Loucy (cell line): ENCODE measurements at regions not wholly inside any gene's neighbourhood (a gene's known extent, or its start where the extent isn't known, plus 50 kb on each side); places are given as distances from the start of the nearest gene placed in this dataset.

ENCODE experiments used
- H2AFZ ChIP-seq: fragments of 200-600 bp; sonication (generic); 2 replicates; pipeline ENCODE4 v1.6.0; 2016; ENCODE audit warnings: antibody characterized with exemption, mild to moderate bottlenecking, low read length, moderate library complexity
- H3F3A ChIP-seq: fragments of 200-600 bp; 2 replicates; pipeline ENCODE4 v1.6.0; 2016; ENCODE audit warnings: antibody characterized with exemption, low read depth, mild to moderate bottlenecking
- H3K27me3 ChIP-seq: fragments of 200-600 bp; sonication (generic); 2 replicates; pipeline ENCODE4 v1.6.1; 2014; ENCODE audit warnings: low read length, mild to moderate bottlenecking; ENCODE audit not compliant: insufficient read depth, poor library complexity, severe bottlenecking
- H3K36me3 ChIP-seq: fragments of 200-600 bp; sonication (generic); 2 replicates; pipeline ENCODE4 v1.6.1; 2016; ENCODE audit warnings: low read length; ENCODE audit not compliant: insufficient read depth
- H3K4me1 ChIP-seq: fragments of 200-600 bp; sonication (generic); 2 replicates; pipeline ENCODE4 v1.5.1; 2014; ENCODE audit warnings: low read length, mild to moderate bottlenecking; ENCODE audit not compliant: insufficient read depth, poor library complexity, severe bottlenecking
- H3K4me2 ChIP-seq: fragments of 200-600 bp; sonication (generic); 2 replicates; pipeline ENCODE4 v1.6.0; 2014; ENCODE audit warnings: antibody characterized with exemption, low read length, low read depth, mild to moderate bottlenecking; ENCODE audit not compliant: poor library complexity, severe bottlenecking
- H3K4me3 ChIP-seq: fragments of 200-600 bp; sonication (generic); 2 replicates; pipeline ENCODE4 v1.5.1; 2014; ENCODE audit warnings: low read length, mild to moderate bottlenecking, mixed read lengths; ENCODE audit not compliant: poor library complexity, severe bottlenecking
- H3K79me2 ChIP-seq: fragments of 200-600 bp; sonication (generic); 2 replicates; pipeline ENCODE4 v1.6.1; 2014; ENCODE audit warnings: low read length; ENCODE audit not compliant: insufficient read depth
- H3K9ac ChIP-seq: fragments of 200-600 bp; sonication (generic); 2 replicates; pipeline ENCODE4 v1.6.0; 2014; ENCODE audit warnings: mild to moderate bottlenecking, low read depth, low read length, moderate library complexity; ENCODE audit not compliant: poor library complexity, severe bottlenecking
- H3K9me2 ChIP-seq: fragments of 200-600 bp; sonication (generic); replicated peaks from 2 replicates; pipeline ENCODE4 v1.6.1; 2016; ENCODE audit warnings: low read depth, low read length, mixed read lengths
- H3K9me3 ChIP-seq: fragments of 200-600 bp; sonication (generic); 2 replicates; pipeline ENCODE4 v1.6.1; 2014; ENCODE audit warnings: mild to moderate bottlenecking, antibody characterized with exemption, low read length, low read depth; ENCODE audit not compliant: insufficient read depth
- H4K20me1 ChIP-seq: fragments of 200-600 bp; sonication (generic); 2 replicates; pipeline ENCODE4 v1.6.0; 2014; ENCODE audit warnings: antibody characterized with exemption, low read length, mild to moderate bottlenecking; ENCODE audit not compliant: insufficient read depth, poor library complexity, severe bottlenecking
- EZH2phosphoT487 ChIP-seq: fragments of 200-600 bp; IDR thresholded peaks from 2 replicates; pipeline ENCODE4 v1.6.1; 2018; ENCODE audit warnings: antibody characterized with exemption, mild to moderate bottlenecking, moderate library complexity, borderline replicate concordance
- TF ChIP-seq, protein P1 (sequence below): fragments of 200-600 bp; sonication (generic); conservative IDR thresholded peaks from 2 replicates; pipeline ENCODE4 v1.5.1; 2014; ENCODE audit warnings: mild to moderate bottlenecking, antibody characterized with exemption, low read length

DNA sequence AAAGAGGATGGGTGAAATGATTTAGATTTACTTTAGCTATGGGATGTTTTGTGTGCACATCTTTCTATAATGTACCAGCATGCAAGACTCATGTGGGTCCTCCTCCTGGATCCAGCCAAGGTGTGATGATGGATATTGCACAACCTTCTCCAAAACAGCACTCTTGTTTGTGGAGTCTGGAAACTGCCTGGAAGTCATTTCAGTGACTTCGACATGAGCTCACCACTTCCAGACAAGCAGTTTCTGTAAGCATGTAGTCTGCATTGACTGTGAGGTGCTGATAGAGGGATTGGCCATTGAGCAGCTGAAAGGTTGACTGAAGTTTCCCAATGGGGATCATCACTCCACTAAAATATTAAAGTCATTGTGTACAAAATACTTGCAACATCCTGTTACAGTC is 154.0 kb downstream of the TRIB2 start:
- Histone ChIP-seq H3F3A (no peaks in the 10 kb centered on the region), H3K4me3 (no peak overlapping the region), H2AFZ (no peak overlapping the region), H3K79me2 (no peaks in the 10 kb centered on the region), H3K4me1 (no peaks in the 10 kb centered on the region), H3K9me2 (no peaks in the 10 kb centered on the region), H3K36me3 (no peaks in the 10 kb centered on the region), H3K9me3 (no peaks in the 10 kb centered on the region), H3K4me2 (no peak overlapping the region), H3K9ac (no peak overlapping the region), H3K27me3 (peaks cover 22% of the 10 kb centered on the region), H4K20me1 (no peaks in the 10 kb centered on the region)
- no peak for TF ChIP-seq EZH2phosphoT487
- TF ChIP-seq, protein P1, sequence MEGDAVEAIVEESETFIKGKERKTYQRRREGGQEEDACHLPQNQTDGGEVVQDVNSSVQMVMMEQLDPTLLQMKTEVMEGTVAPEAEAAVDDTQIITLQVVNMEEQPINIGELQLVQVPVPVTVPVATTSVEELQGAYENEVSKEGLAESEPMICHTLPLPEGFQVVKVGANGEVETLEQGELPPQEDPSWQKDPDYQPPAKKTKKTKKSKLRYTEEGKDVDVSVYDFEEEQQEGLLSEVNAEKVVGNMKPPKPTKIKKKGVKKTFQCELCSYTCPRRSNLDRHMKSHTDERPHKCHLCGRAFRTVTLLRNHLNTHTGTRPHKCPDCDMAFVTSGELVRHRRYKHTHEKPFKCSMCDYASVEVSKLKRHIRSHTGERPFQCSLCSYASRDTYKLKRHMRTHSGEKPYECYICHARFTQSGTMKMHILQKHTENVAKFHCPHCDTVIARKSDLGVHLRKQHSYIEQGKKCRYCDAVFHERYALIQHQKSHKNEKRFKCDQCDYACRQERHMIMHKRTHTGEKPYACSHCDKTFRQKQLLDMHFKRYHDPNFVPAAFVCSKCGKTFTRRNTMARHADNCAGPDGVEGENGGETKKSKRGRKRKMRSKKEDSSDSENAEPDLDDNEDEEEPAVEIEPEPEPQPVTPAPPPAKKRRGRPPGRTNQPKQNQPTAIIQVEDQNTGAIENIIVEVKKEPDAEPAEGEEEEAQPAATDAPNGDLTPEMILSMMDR, result no peak

DNA sequence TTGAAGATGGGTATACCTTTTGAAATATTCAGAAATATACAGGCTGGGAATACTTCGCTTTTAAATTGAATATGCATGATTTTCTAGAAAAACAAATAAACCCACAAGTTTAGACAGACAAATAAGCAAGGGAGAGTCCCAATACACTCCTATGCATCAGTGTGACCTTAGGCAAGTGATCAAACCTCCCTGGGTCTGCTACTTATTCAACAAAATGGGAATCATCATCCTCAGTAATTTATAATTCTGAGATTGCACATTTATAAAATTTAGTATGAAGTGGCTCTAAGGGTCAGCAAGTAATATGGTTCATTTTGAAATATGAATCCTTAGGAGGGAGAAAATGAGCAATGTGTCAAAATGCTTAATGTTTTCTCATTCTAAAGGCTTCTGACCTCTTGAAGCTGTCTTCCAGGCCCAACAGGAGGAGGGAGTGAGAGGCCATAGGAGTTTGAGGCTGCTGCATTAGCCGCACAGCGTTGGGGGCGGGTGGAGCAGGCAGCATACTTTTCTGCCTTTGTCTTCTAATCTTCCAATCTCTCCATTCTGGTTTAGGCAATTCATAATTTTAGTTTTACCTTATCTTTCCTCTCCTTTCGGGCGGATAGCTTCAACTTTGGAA is 155.1 kb downstream of the TRIB2 start:
- Histone ChIP-seq H3K27me3 (peaks cover 22% of the 10 kb centered on the region), H3K9me3 (no peaks in the 10 kb centered on the region), H3K4me2 (no peak overlapping the region), H3K9ac (no peak overlapping the region), H3K4me3 (no peak overlapping the region), H3K79me2 (no peaks in the 10 kb centered on the region), H4K20me1 (no peaks in the 10 kb centered on the region), H3K9me2 (no peaks in the 10 kb centered on the region), H3K4me1 (no peaks in the 10 kb centered on the region), H2AFZ (no peak overlapping the region), H3K36me3 (no peaks in the 10 kb centered on the region), H3F3A (no peaks in the 10 kb centered on the region)
- TF ChIP-seq, protein P1, result no peak
- TF ChIP-seq EZH2phosphoT487, result no peak

DNA sequence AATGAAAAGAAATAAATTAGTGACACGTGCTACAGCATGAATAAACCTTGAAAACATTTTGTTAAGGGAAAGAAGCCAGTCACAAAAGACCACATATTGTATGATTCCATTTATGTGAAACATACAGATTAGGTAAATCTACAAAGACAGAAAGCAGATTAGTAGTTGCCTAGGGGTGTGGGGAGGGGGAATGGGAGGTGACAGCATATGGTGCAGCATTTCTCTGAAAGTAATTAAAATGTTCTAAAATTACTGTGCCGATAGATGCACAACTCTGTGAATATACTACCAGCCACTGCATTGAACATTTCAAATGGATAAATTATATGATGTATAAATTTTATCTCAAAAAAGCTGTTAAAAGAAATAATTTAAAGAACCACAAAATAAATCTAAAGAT is 161.0 kb downstream of the TRIB2 start:
- no peaks in the 10 kb centered on the region for H3K27me3 ChIP-seq
- H3K36me3 ChIP-seq, result no peaks in the 10 kb centered on the region
- H3K4me3 ChIP-seq, result no peak overlapping the region
- H3K79me2 ChIP-seq, result no peaks in the 10 kb centered on the region
- no peaks in the 10 kb centered on the region for H3K9me2 ChIP-seq
- H2AFZ ChIP-seq, result no peak overlapping the region
- no peaks in the 10 kb centered on the region for H3K4me1 ChIP-seq
- H3K9ac ChIP-seq, result no peak overlapping the region
- H4K20me1 ChIP-seq, result no peaks in the 10 kb centered on the region
- H3K9me3 ChIP-seq, result no peaks in the 10 kb centered on the region
- no peaks in the 10 kb centered on the region for H3F3A ChIP-seq
- TF ChIP-seq, protein P1, result no peak
- TF ChIP-seq EZH2phosphoT487, result no peak
- no peak overlapping the region for H3K4me2 ChIP-seq
